ENCODE measurements at regions not wholly inside any gene's neighbourhood (a gene's known extent, or its start where the extent isn't known, plus 50 kb on each side); places are given as distances from the start of the nearest gene placed in this dataset.

DNA sequence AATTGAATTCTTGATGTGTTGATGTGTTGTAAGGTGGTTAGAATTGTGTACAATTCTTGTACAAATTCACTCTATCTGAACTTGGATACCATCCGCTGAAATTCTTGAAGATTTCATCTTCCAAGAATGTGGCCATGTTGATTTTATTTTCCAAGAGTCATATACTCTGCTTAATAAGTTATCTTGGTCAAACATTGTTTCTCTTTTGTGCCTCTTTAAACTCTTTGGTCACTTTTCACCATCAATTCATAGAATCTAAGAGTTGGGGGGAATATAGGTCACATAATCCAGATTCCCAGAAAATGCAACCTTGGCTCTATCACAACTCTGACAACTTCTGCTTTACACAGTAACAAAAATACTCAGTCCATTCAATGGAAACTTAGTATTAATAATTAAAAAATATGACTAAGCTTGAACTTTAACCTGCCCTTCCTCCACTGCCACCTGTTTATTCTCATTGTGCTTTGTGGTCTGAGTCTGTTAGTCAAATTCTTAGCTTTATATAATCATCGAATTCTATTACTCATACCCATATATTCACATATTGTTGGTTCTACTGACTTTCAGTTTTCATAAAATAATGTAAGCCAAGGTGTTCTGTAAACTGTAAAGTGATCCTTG lies 373.2 kb downstream of the LMO7 start:
- TF ChIP-seq, protein P1, sequence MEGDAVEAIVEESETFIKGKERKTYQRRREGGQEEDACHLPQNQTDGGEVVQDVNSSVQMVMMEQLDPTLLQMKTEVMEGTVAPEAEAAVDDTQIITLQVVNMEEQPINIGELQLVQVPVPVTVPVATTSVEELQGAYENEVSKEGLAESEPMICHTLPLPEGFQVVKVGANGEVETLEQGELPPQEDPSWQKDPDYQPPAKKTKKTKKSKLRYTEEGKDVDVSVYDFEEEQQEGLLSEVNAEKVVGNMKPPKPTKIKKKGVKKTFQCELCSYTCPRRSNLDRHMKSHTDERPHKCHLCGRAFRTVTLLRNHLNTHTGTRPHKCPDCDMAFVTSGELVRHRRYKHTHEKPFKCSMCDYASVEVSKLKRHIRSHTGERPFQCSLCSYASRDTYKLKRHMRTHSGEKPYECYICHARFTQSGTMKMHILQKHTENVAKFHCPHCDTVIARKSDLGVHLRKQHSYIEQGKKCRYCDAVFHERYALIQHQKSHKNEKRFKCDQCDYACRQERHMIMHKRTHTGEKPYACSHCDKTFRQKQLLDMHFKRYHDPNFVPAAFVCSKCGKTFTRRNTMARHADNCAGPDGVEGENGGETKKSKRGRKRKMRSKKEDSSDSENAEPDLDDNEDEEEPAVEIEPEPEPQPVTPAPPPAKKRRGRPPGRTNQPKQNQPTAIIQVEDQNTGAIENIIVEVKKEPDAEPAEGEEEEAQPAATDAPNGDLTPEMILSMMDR (IDR thresholded peaks at IDR 0.05): no peak
- no peak for TF ChIP-seq POLR2A (IDR thresholded peaks at IDR 0.05)
- no peak for DNase-seq (ENCODE audit: low spot score in 2 of 2)
- intact Hi-C loops (cut with DNase I; ENCODE audit: low total_unique reads): no loop called here
- no peak overlapping the region for H3K4me3 ChIP-seq (ENCODE audit: low read depth, poor library complexity, severe bottlenecking)
- 93% methylated on average over 2 of the region's 2 CpGs for WGBS, 2 donors

DNA sequence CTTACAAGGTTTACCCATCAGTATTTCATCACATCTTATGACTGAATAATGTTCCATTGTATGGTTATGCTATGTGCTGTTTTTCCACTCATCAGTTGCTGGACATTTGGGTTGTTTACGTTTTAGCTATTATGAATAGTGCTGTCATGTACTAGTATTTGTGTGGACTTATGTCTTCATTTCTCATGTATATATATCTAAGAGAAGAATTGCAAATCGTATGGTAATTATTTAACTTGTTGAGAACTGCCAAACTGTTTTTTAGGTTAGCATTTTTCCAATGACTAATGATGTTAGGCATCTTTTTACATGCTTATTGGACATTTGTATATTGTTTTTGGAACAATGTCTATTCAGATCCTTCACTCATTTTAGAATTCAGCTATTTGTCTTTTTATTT lies 368.3 kb downstream of the LMO7 start:
- TF ChIP-seq, protein P1 (IDR thresholded peaks at IDR 0.05): no peak
- TF ChIP-seq POLR2A (IDR thresholded peaks at IDR 0.05): no peak
- 61 to 64% methylated on average over 2 of the region's 2 CpGs for WGBS, 2 donors
- intact Hi-C loops (cut with DNase I; ENCODE audit: low total_unique reads): loop anchor here (5.0 kb wide), 1 partner anchor 468 kb away; no protein-coding TSS in a partner anchor
- H3K4me3 ChIP-seq (ENCODE audit: low read depth, poor library complexity, severe bottlenecking): no peak overlapping the region
- DNase-seq (ENCODE audit: low spot score in 2 of 2): no peak

DNA sequence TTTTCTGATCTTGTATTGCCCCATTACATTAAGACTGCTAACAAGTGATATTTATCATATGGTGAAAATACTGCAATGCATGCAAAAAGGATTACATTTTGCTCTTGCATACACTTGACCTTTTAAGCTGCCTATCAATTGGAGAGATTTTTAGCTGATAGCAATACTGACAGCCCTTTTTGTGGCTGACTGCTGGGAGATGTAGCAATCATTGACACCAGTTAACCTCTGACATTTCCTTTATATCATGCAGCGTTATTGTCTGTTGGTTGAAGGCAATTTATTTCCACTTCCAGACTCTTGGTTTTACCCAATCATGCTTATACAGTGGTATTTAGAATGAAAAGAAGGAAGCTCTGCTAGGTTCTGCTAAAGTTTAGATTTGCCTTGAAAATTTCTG lies 364.0 kb downstream of the LMO7 start:
- WGBS, 2 donors: 42 to 45% methylated on average over 1 of the region's 1 CpG
- no peak overlapping the region for H3K4me3 ChIP-seq (ENCODE audit: low read depth, poor library complexity, severe bottlenecking)
- TF ChIP-seq, protein P1 (IDR thresholded peaks at IDR 0.05): no peak
- no peak for TF ChIP-seq POLR2A (IDR thresholded peaks at IDR 0.05)
- intact Hi-C loops (cut with DNase I; ENCODE audit: low total_unique reads): loop anchor here (5.0 kb wide), 1 partner anchor 472 kb away; no protein-coding TSS in a partner anchor
- no peak for DNase-seq (ENCODE audit: low spot score in 2 of 2)

DNA sequence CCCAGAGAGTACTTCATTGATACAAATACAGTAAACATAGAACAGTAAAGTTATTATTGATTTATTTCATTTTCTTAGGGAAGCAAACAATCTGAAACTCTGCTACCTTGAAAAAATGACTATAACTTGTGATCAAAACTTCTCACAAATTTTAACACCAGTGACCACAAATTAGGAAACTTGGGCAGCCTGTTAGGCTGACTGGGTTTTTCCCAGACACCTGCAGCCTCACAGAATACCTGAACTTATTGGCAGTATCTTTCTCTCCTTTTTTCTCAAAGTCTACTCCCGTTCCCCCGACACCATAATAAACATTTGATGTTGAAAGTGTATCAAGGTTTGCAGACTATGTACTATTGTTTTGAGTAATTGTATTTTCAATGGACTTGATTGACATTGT lies 360.5 kb downstream of the LMO7 start:
- DNase-seq (ENCODE audit: low spot score in 2 of 2): no peak
- 80 to 84% methylated on average over 2 of the region's 2 CpGs for WGBS, 2 donors
- H3K4me3 ChIP-seq (ENCODE audit: low read depth, poor library complexity, severe bottlenecking): no peak overlapping the region
- no peak for TF ChIP-seq POLR2A (IDR thresholded peaks at IDR 0.05)
- TF ChIP-seq, protein P1 (IDR thresholded peaks at IDR 0.05): no peak
- intact Hi-C loops (cut with DNase I; ENCODE audit: low total_unique reads): no loop called here

DNA sequence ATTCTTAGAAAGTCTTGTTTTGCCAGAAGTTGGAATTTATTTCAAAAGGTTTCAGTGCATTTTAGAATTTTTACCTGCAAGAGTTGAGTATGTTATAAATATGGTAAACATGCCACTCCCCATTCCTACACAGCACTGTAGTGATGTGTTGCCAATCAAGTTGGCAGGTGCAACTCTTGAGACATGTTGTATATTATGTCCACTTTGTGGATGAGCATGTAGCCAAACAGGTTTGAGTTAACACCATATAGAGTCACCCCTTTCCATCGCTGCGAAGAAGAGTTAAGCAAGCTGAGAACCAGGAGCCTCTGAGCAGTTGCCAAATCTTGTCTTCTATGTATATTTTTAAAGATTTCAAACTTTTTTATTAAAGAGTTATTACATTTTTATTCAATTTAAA lies 359.8 kb downstream of the LMO7 start:
- TF ChIP-seq, protein P1 (IDR thresholded peaks at IDR 0.05): no peak
- TF ChIP-seq POLR2A (IDR thresholded peaks at IDR 0.05): no peak
- no peak for DNase-seq (ENCODE audit: low spot score in 2 of 2)
- 55 to 61% methylated on average over 2 of the region's 2 CpGs for WGBS, 2 donors
- H3K4me3 ChIP-seq (ENCODE audit: low read depth, poor library complexity, severe bottlenecking): no peak overlapping the region
- intact Hi-C loops (cut with DNase I; ENCODE audit: low total_unique reads): no loop called here

DNA sequence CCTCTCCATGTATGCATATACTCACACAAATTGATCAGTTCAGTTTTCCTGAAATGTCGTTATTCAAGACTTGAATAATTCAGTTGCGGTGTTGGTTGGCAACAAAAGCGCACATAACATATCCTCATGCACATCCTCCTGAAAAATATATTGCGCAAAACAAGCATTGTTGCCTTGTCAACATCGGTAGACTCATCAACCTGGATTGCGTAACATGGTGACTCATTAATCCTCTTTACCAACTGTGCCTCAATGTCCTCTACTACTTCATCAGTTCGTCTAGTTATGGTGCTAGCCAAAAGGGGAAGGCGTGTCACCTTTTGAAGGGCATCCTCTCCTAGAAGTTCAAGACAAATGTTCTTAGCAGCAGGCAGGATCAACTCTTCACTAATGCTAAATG lies 357.7 kb downstream of the LMO7 start:
- H3K4me3 ChIP-seq (ENCODE audit: low read depth, poor library complexity, severe bottlenecking): no peak overlapping the region
- 87 to 94% methylated on average over 8 of the region's 8 CpGs for WGBS, 2 donors
- TF ChIP-seq, protein P1 (IDR thresholded peaks at IDR 0.05): no peak
- TF ChIP-seq POLR2A (IDR thresholded peaks at IDR 0.05): no peak
- intact Hi-C loops (cut with DNase I; ENCODE audit: low total_unique reads): no loop called here
- no peak for DNase-seq (ENCODE audit: low spot score in 2 of 2)
